ENCODE measurements at regions not wholly inside any gene's neighbourhood (a gene's known extent, or its start where the extent isn't known, plus 50 kb on each side); places are given as distances from the start of the nearest gene placed in this dataset.

DNA sequence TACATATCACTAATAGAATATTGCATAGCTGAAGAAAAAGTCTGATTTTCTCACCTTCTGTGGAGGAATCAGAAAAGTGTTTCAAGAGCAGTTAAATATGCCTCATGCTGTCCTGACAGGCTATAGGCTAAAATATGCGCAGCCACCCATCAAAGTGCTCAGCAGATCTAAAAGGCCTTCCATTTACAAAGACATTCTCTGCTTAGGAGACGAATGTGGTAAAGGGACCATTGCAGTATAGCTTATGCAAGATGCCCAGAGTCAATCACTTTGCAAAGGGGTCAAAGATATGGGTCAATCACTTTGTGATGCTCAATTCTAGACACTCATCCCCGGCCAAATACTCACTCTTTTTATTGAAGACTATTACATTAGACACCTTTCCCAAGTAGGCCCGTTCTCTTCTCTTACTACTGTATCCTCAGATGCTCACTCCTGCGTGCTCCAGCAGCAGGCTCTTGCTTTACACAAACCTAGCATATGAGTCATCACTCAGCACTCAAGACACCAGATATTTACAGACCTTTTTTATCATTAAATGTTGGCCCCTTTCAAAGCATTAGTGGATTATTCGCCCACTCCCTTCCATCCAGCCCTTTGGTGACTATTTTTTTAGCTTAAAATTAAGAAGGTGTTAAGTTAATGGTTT is 568.2 kb upstream of the CDH18 start:
- TF ChIP-seq GATA1 (IDR thresholded peaks at IDR 0.05; ENCODE audit: low read depth, low read length) (no peak), POLR2A (IDR thresholded peaks at IDR 0.05; ENCODE audit: low read length) (no peak)
- no peak for DNase-seq

DNA sequence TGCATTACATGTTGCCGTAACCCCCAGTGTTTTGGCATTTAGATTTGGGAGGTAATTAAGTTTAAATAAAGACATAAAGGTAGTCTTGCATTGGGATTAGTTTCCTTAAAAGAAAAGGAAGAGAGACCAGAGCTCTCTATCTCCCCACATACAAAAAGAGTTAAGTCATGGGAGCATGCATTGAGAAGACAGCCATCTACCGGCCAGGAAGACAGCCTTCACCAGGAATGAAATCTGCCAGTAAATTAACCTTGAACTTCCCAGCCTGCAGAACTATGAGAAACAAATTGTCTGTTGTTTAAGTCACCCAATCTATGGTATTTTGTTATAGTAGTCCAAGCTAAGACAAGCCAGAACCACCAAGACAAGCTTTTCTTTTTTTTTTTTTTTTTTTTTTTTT is 567.0 kb upstream of the CDH18 start:
- no peak for DNase-seq
- TF ChIP-seq GATA1 (IDR thresholded peaks at IDR 0.05; ENCODE audit: low read depth, low read length) (no peak), POLR2A (IDR thresholded peaks at IDR 0.05; ENCODE audit: low read length) (no peak)

GRCh38 chr5:20554001-20554400 is 566.0 kb upstream of the CDH18 start:
- TF ChIP-seq POLR2A (IDR thresholded peaks at IDR 0.05; ENCODE audit: low read length) (no peak), GATA1 (IDR thresholded peaks at IDR 0.05; ENCODE audit: low read depth, low read length) (no peak)
- no peak for DNase-seq

- no peak for TF ChIP-seq GATA1 (IDR thresholded peaks at IDR 0.05; ENCODE audit: low read depth, low read length)
- no peak for TF ChIP-seq POLR2A (IDR thresholded peaks at IDR 0.05; ENCODE audit: low read length)
- DNase-seq, result no peak
Observed at GRCh38 chr5:20537911-20538703, 550.1 kb upstream of the CDH18 start.

DNA sequence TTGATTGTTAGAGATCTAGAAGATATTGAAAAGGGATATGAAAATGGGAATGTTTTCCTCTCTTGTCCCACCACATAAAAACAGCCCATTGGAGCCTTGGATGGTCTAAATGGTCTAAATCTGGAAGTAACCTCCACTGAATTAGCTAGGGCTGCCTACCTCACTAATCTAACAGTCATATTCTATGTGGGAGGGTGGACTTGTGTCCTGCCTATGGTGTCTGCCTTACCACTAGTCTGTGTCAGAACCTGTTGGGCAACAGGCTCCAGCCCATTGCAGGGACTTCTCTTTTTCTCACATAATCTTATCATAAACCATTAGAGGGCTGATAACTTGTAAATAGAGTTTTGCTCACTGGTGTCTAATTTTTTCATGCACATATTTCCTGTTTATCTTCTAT is 548.8 kb upstream of the CDH18 start:
- TF ChIP-seq GATA1 (IDR thresholded peaks at IDR 0.05; ENCODE audit: low read depth, low read length), result no peak
- TF ChIP-seq POLR2A (IDR thresholded peaks at IDR 0.05; ENCODE audit: low read length), result no peak
- DNase-seq, result no peak

- TF ChIP-seq POLR2A (IDR thresholded peaks at IDR 0.05; ENCODE audit: low read length), result no peak
- TF ChIP-seq GATA1 (IDR thresholded peaks at IDR 0.05; ENCODE audit: low read depth, low read length), result no peak
- no peak for DNase-seq
Observed at GRCh38 chr5:20536341-20536740, 548.3 kb upstream of the CDH18 start.

- no peak for DNase-seq
- TF ChIP-seq GATA1 (IDR thresholded peaks at IDR 0.05; ENCODE audit: low read depth, low read length), result no peak
- TF ChIP-seq POLR2A (IDR thresholded peaks at IDR 0.05; ENCODE audit: low read length), result no peak
Observed at GRCh38 chr5:20528471-20528870, 540.5 kb upstream of the CDH18 start.

DNA sequence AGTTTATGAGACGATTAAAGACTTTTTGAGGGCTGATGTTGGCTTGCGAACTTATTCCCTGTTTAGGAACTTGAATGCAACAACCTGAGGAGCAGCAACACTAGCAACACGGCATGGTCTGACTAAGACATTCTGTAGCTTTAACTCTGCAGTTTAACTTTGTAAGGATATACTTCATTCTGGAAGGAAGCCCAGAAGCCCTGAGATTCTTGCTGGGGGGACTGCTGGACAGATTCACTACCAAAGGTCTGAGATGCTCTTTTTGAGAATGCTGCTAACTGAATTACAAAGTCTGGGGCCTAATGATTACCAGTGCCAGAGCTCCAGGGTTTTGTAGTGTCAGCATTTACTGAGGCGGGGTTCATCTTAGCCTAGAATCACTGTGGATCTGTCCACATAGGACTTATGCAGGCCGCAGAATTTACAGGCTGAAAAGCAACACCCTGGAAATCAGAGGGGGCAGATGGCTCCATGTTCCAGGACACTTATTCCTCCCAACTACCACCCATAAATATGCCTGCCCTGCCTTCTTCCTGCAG is 537.1 kb upstream of the CDH18 start:
- TF ChIP-seq GATA1 (IDR thresholded peaks at IDR 0.05; ENCODE audit: low read depth, low read length) (no peak), POLR2A (IDR thresholded peaks at IDR 0.05; ENCODE audit: low read length) (no peak)
- no peak for DNase-seq

DNA sequence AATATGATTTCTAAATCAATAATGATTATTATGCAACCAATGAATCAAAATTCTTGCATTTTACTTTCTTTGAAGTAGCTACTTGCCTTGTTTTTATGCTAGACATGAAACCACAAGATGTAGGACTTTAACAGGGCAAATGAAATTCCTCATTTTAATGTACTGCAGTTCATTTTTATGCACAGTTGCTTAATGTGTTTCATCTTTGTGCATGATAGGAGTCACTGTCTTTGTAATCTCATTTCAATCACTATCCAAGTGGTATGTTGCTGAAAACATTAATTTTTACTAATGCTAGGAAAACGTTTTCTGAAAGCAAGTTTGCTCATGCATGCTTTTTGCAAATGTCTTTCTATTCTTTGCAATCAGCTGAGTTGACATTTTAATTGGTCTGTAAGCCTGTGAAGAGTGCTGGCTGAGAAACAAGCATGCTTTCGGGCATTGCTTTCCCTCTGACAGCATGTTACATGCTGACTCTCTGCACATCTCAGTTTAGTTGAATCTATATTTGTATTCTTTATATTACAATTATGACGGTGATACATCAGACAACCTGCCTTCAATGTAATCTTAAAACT is 535.0 kb upstream of the CDH18 start:
- TF ChIP-seq GATA1 (IDR thresholded peaks at IDR 0.05; ENCODE audit: low read depth, low read length) (no peak), POLR2A (IDR thresholded peaks at IDR 0.05; ENCODE audit: low read length) (no peak)

DNA sequence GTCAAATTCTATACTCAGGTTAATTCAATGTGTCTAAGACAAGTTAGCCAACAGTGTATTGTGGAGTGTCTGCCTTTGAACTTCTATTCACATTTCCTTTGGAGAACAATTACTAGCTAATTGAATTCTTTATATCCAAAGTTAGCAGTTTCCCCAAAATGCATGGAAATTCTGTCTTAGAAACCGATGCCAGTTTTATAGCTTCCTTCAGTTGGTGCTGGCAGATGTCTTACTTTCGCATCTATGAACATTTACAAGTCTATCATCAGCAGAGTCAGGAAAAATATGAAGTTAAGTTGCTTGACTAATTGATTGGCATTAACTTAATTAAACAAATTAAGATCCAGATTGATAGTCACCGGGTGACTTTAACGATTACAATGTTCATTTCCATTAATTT is 527.6 kb upstream of the CDH18 start:
- DNase-seq, result no peak
- no peak for TF ChIP-seq POLR2A (IDR thresholded peaks at IDR 0.05; ENCODE audit: low read length)
- TF ChIP-seq GATA1 (IDR thresholded peaks at IDR 0.05; ENCODE audit: low read depth, low read length), result no peak

More for the DNA sequence above, 535.0 kb upstream of the CDH18 start:
- no peak for DNase-seq

DNA sequence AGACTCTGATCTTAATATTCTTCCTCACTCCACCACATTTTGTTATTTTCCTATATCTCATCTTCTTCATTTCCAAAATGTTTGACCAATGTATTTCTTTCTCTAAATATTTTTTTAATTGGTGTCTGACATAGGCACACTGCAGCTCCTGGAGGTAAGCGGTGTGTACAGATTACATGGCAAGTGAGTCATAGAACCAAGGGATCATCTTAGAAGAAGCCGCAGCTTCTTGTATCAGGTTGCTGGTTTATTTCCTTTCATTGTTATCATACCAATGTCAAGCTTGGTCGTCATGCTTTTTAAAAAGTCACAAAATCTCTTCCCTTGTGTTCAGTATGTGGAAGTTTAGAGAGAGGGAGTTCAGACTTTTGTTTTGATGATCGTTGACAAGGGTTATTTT is 526.1 kb upstream of the CDH18 start:
- TF ChIP-seq POLR2A (IDR thresholded peaks at IDR 0.05; ENCODE audit: low read length) (no peak), GATA1 (IDR thresholded peaks at IDR 0.05; ENCODE audit: low read depth, low read length) (no peak)
- no peak for DNase-seq

GRCh38 chr5:20500546-20500945 is 512.5 kb upstream of the CDH18 start:
- DNase-seq, result no peak
- no peak for TF ChIP-seq POLR2A (IDR thresholded peaks at IDR 0.05; ENCODE audit: low read length)
- TF ChIP-seq GATA1 (IDR thresholded peaks at IDR 0.05; ENCODE audit: low read depth, low read length), result no peak

- no peak for DNase-seq
- TF ChIP-seq POLR2A (IDR thresholded peaks at IDR 0.05; ENCODE audit: low read length) (no peak), GATA1 (IDR thresholded peaks at IDR 0.05; ENCODE audit: low read depth, low read length) (no peak)
Observed at GRCh38 chr5:20498926-20499325, 510.9 kb upstream of the CDH18 start.

DNA sequence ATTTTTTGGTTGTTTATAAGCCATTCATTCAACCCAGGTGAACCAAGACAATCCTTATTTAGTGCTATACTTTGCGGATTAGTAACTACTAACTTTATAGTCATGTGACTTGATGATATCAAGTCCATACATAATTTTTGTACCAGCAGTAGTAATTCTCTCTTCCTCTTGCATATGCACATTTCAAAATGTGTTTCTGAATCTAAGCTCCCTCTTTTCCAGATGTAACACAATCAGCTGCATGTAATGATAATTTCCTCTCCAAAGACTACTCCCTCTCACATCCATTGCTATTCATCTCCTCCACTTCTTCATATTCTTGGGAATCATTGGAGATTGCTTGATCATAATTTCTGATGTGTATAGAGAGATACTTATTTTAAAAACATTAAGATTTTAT is 510.1 kb upstream of the CDH18 start:
- DNase-seq, result no peak
- no peak for TF ChIP-seq GATA1 (IDR thresholded peaks at IDR 0.05; ENCODE audit: low read depth, low read length)
- no peak for TF ChIP-seq POLR2A (IDR thresholded peaks at IDR 0.05; ENCODE audit: low read length)
